ENCODE measurements at regions not wholly inside any gene's neighbourhood (a gene's known extent, or its start where the extent isn't known, plus 50 kb on each side); places are given as distances from the start of the nearest gene placed in this dataset.

DNA sequence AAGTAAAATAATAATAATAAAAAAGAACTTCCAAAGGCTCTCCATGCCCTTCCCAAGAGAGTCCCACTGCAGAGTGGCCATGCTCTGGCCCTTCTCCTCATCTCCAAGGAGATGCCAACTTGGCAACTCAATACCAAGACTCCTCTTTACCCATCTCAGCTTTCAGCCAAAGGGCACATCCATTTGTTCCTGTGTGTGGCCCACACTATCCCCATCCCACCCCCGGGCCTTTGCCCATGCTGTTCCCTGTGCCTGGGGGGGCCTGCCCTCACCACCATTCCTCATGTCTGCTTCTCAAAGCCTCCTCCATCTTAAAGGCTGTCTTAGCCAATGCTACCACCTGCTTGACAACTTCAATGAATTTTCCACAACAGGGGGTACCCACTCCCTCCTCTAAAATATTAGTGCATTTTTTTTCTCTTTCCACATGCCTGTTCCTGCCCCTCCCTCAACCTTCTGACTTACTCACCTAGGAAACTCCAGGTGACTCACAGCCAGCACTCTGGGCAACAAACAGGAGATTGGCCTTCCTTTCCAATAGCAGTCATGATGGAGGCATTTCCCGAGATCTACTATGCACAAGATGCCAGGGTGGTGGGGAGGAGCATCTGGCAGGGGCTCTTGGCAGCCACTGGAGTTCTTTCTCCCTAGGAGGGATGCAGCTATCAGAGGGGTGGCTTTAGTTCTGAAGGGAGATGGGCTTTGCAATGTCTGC is 109.4 kb upstream of the SMAD3 start:
- no peak overlapping the region for H3K4me2 ChIP-seq (ENCODE audit: insufficient read depth, insufficient read length, low read length)
- H3K9ac ChIP-seq (ENCODE audit: extremely low read depth, insufficient read length, low read length): no peak overlapping the region

More for the DNA sequence above, 109.4 kb upstream of the SMAD3 start:
- H3K14ac ChIP-seq (ENCODE audit: insufficient read depth, low read length): no peak overlapping the region
- Mint-ChIP-seq H3K27me3 (ENCODE audit: low read depth) (peaks cover 4% of the 10 kb centered on the region), H3K4me1 (peaks cover 4 to 11% of the 10 kb centered on the region in 2 experiments; a peak in 2 of 4 replicates), H3K36me3 (ENCODE audit: insufficient read depth in 1 of 3, low read depth in 3 of 3) (no peaks in the 10 kb centered on the region), H3K27ac (no peak overlapping the region), H3K9me3 (no peaks in the 10 kb centered on the region), H3K4me3 (no peak overlapping the region)
- TF ChIP-seq CTCF (conservative IDR thresholded peaks at IDR 0.05): no peak
- H4K8ac ChIP-seq (replicated peaks; ENCODE audit: insufficient read length, low read depth, low read length): no peak overlapping the region
- H2BK120ac ChIP-seq (ENCODE audit: low read depth, low read length, poor library complexity, severe bottlenecking): no peak overlapping the region
- no peak overlapping the region for H2AK5ac ChIP-seq (ENCODE audit: insufficient read length, low read length)
- H3K27me3 ChIP-seq (ENCODE audit: insufficient read depth, low read length): no peaks in the 10 kb centered on the region
- no peaks in the 10 kb centered on the region; the same call in 1 of the 2 replicates for H3K4me1 ChIP-seq (ENCODE audit: insufficient read depth, low read length)
- DNase-seq: no peak
- H2BK20ac ChIP-seq (ENCODE audit: low read depth, low read length, poor library complexity, severe bottlenecking): no peak overlapping the region
- H3K9me3 ChIP-seq (ENCODE audit: control insufficient read depth, low read depth, low read length): no peaks in the 10 kb centered on the region
- no peak overlapping the region for H4K5ac ChIP-seq (ENCODE audit: insufficient read length, low read depth, low read length)
- H3K27ac ChIP-seq (ENCODE audit: insufficient read length, low read depth, low read length): no peak overlapping the region
- no peaks in the 10 kb centered on the region for H4K20me1 ChIP-seq (ENCODE audit: control insufficient read depth, insufficient read depth, insufficient read length)
- H3K18ac ChIP-seq (ENCODE audit: insufficient read length, low read depth, low read length): no peak overlapping the region
- H3K4ac ChIP-seq (ENCODE audit: low read depth, low read length): no peak overlapping the region
- H3K23ac ChIP-seq (ENCODE audit: insufficient read length, low read depth, low read length): no peak overlapping the region
- no peak overlapping the region for H3K56ac ChIP-seq (ENCODE audit: insufficient read length, low read depth, low read length)
- H4K91ac ChIP-seq (ENCODE audit: insufficient read length, low read depth, low read length): no peak overlapping the region
- H2AFZ ChIP-seq (ENCODE audit: low read length): no peak overlapping the region
- H2BK5ac ChIP-seq (ENCODE audit: insufficient read length, low read length): no peak overlapping the region
- H3T11ph ChIP-seq (ENCODE audit: low read length): no peak overlapping the region
- no peak overlapping the region for H2BK12ac ChIP-seq (ENCODE audit: insufficient read length, low read depth, low read length)
- H3K79me2 ChIP-seq (ENCODE audit: insufficient read depth, low read length): no peaks in the 10 kb centered on the region
- WGBS (ENCODE audit: extremely low coverage, insufficient read length, low lambda C conversion rate): no CpG with 5 or more reads among the region's 2 CpGs
- H3K79me1 ChIP-seq (ENCODE audit: insufficient read depth, low read depth, low read length, poor library complexity, severe bottlenecking): no peaks in the 10 kb centered on the region
- no peaks in the 10 kb centered on the region for H3K23me2 ChIP-seq (ENCODE audit: insufficient read length, low read depth, low read length, poor library complexity, severe bottlenecking)
- no peak overlapping the region for H2BK15ac ChIP-seq (ENCODE audit: low read depth, low read length)

Data from H9 (cell line).